HUES64 (cell line): ENCODE measurements at regions not wholly inside any gene's neighbourhood (a gene's known extent, or its start where the extent isn't known, plus 50 kb on each side); places are given as distances from the start of the nearest gene placed in this dataset.

ENCODE experiments used
- H3K27ac ChIP-seq: 2 replicates; pipeline ENCODE4 v1.7.0; 2013; ENCODE audit warnings: low read depth, low read length, inconsistent platforms
- H3K27me3 ChIP-seq: 2 replicates; pipeline ENCODE4 v1.6.1; 2013; ENCODE audit warnings: mild to moderate bottlenecking, low read length; ENCODE audit not compliant: insufficient read depth
- H3K36me3 ChIP-seq: 2 replicates; pipeline ENCODE4 v1.6.1; 2013; ENCODE audit warnings: mild to moderate bottlenecking, low read length; ENCODE audit not compliant: insufficient read depth
- H3K4me1 ChIP-seq: 2 replicates; pipeline ENCODE4 v1.6.1; 2013; ENCODE audit warnings: mild to moderate bottlenecking, low read length, moderate library complexity; ENCODE audit not compliant: insufficient read depth
- H3K4me3 ChIP-seq: 2 replicates; pipeline ENCODE4 v1.5.1; 2013; ENCODE audit warnings: mild to moderate bottlenecking, low read length, moderate library complexity
- H3K9ac ChIP-seq: 2 replicates; pipeline ENCODE4 v1.6.1; 2013; ENCODE audit warnings: mild to moderate bottlenecking, low read depth, low read length
- H3K9me3 ChIP-seq: 2 replicates; pipeline ENCODE4 v1.6.1; 2013; ENCODE audit warnings: low read depth, low read length; ENCODE audit not compliant: insufficient read depth
- WGBS: fragments of 150-250, 120-280 bp; methylation state at CpG from one replicate; pipeline ENCODE4 v1.1.7; 2013; ENCODE audit warnings: missing lambda C conversion rate; 5-methylcytosine and 5-hydroxymethylcytosine counted together

DNA sequence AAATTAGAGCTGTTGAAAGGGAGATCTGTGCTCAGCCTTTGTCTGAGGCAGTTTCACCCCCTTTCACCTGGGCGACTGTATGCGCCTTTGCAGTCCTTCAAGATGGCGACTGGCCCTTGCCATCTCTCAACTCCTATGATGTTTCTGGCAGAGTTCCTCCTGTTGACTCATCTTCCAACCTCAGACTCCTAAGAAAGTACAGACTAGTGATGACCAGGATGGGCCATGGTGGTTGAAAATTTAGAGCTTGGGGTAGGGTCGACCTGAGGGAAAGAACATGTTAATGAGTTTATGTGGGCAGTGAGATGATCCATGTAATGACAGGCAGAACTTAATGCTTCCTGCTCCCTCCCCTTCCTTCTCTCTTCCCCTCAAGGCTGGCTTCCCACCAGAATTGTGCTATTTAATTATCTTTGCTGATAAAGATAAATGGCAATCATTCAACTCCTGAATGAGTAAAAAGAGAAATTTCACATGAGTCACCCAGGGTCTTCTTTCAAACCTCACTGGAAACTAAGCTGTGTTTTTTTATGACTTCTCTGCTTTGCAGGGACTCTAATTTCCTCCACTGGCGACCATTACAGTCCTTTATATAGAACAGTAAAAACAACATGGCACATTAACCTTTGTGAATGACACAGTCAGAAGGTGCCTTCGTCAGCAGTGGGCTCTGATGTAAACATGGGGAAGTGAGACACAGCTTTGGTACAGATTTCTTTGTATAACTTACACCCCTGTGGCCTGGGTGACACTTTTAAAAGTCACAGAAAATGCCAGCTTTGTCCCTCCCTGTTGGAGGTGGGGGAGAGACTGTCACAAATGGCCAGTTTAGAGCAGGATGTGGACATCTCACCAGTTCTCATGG is 103.5 kb downstream of the SCP2D1 start:
- no peak overlapping the region for H3K27ac ChIP-seq
- no peak overlapping the region for H3K9ac ChIP-seq
- WGBS = 90% methylated on average over 6 of the region's 6 CpGs
- H3K4me3 ChIP-seq = no peak overlapping the region
- H3K27me3 ChIP-seq = no peaks in the 10 kb centered on the region
- no peaks in the 10 kb centered on the region for H3K36me3 ChIP-seq
- H3K9me3 ChIP-seq = no peaks in the 10 kb centered on the region
- no peaks in the 10 kb centered on the region for H3K4me1 ChIP-seq

GRCh38 chr20:18919996-18920395 is 106.4 kb downstream of the SCP2D1 start:
- WGBS = 90% methylated on average over 3 of the region's 3 CpGs
- H3K36me3 ChIP-seq = no peaks in the 10 kb centered on the region
- H3K9me3 ChIP-seq = no peaks in the 10 kb centered on the region
- H3K27me3 ChIP-seq = no peaks in the 10 kb centered on the region
- H3K4me3 ChIP-seq = no peak overlapping the region
- no peak overlapping the region for H3K9ac ChIP-seq
- H3K4me1 ChIP-seq = no peaks in the 10 kb centered on the region
- H3K27ac ChIP-seq = no peak overlapping the region

DNA sequence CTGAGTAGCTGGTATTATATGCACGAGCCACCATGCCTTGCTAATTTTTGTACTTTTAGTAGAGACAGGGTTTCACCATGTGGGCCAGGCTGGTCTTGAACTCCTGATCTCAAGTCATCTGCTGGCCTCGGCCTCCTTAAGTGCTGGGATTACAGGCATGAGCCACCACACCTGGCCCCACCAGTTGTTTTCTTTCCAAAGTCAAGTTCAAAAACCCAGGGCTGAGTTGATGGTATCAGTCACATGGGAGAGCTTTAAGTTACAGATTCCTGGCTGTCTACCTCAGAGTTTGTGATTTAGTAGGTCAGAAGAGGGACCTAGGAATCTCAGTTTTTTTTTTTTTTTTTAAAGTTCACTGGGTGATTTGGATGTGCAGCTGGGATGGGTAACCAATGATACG is 107.7 kb downstream of the SCP2D1 start:
- H3K36me3 ChIP-seq = no peaks in the 10 kb centered on the region
- no peaks in the 10 kb centered on the region for H3K27me3 ChIP-seq
- no peaks in the 10 kb centered on the region for H3K9me3 ChIP-seq
- WGBS = 92% methylated on average over 3 of the region's 3 CpGs
- H3K27ac ChIP-seq = no peak overlapping the region
- H3K9ac ChIP-seq = no peak overlapping the region
- H3K4me3 ChIP-seq = no peak overlapping the region
- H3K4me1 ChIP-seq = no peaks in the 10 kb centered on the region

GRCh38 chr20:18922251-18922650 is 108.7 kb downstream of the SCP2D1 start:
- H3K27me3 ChIP-seq = no peaks in the 10 kb centered on the region
- H3K4me1 ChIP-seq = no peaks in the 10 kb centered on the region
- H3K36me3 ChIP-seq = no peaks in the 10 kb centered on the region
- H3K4me3 ChIP-seq = no peak overlapping the region
- H3K27ac ChIP-seq = no peak overlapping the region
- H3K9ac ChIP-seq = no peak overlapping the region
- 91% methylated on average over 2 of the region's 3 CpGs for WGBS
- no peaks in the 10 kb centered on the region for H3K9me3 ChIP-seq

DNA sequence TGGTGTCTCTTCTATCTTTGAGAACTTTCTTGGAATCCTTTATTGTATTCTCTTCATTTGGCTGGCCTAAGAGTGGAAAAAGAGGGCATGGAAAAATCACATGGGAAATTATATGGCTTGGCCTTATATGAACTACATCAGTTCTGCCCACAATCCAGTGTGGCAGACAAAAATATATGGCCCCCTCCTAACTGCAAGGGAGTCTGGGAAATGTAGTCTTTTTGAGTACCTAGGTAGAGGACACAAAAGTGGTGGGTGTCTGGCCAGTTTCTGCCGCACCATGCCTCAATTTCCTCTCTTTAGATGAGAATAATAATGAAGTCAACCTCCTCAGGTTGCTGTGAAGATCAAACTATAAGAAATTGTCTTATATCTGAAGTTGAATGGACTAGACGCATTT is 109.3 kb downstream of the SCP2D1 start:
- Histone ChIP-seq H3K4me1 (no peaks in the 10 kb centered on the region), H3K27me3 (no peaks in the 10 kb centered on the region), H3K27ac (no peak overlapping the region), H3K9ac (no peak overlapping the region), H3K36me3 (no peaks in the 10 kb centered on the region), H3K9me3 (no peaks in the 10 kb centered on the region), H3K4me3 (no peak overlapping the region)
- WGBS = 100% methylated on average over 2 of the region's 2 CpGs

DNA sequence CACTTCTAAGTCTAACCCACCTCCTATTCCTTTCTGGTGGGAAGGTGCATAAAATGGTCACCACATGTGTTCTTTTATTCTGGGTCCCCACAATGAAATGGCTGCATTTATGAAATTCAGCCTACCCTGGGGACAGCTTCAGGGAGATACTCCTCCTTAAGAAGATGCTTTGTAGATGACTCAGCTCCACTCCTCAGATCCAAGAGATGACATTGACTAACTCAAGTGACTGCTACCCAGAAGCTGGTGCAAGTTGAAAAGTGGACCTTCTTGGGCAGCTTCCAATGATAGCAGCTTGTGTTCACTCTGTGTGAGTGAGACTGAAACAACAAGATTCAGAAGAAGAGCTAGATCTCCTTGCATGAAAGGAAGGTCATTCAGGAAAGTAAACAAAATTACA is 113.4 kb downstream of the SCP2D1 start:
- Histone ChIP-seq H3K27me3 (no peaks in the 10 kb centered on the region), H3K9me3 (no peaks in the 10 kb centered on the region), H3K36me3 (no peaks in the 10 kb centered on the region), H3K4me1 (no peaks in the 10 kb centered on the region), H3K4me3 (no peak overlapping the region), H3K27ac (no peak overlapping the region), H3K9ac (no peak overlapping the region)

GRCh38 chr20:18928626-18929025 is 115.0 kb downstream of the SCP2D1 start:
- Histone ChIP-seq H3K27ac (no peak overlapping the region), H3K27me3 (no peaks in the 10 kb centered on the region), H3K36me3 (no peaks in the 10 kb centered on the region), H3K9me3 (0 out of 2 replicates have a peak, but pooled peaks cover 5% of the 10 kb centered on the region), H3K4me3 (no peak overlapping the region), H3K4me1 (no peaks in the 10 kb centered on the region), H3K9ac (no peak overlapping the region)

- 0 out of 2 replicates have a peak, but pooled peaks cover 5% of the 10 kb centered on the region for H3K9me3 ChIP-seq
- WGBS = no CpG with 5 or more reads among the region's 1 CpG
- no peak overlapping the region for H3K4me3 ChIP-seq
- H3K4me1 ChIP-seq = no peaks in the 10 kb centered on the region
- H3K27ac ChIP-seq = no peak overlapping the region
- no peak overlapping the region for H3K9ac ChIP-seq
- no peaks in the 10 kb centered on the region for H3K36me3 ChIP-seq
- H3K27me3 ChIP-seq = no peaks in the 10 kb centered on the region
Observed at GRCh38 chr20:18929800-18930199, 116.2 kb downstream of the SCP2D1 start.

- no peaks in the 10 kb centered on the region for H3K9me3 ChIP-seq
- H3K27me3 ChIP-seq = no peaks in the 10 kb centered on the region
- no peaks in the 10 kb centered on the region for H3K36me3 ChIP-seq
- H3K4me3 ChIP-seq = no peak overlapping the region
- H3K4me1 ChIP-seq = no peaks in the 10 kb centered on the region
- WGBS = 91% methylated on average over 4 of the region's 4 CpGs
- no peak overlapping the region for H3K27ac ChIP-seq
- no peak overlapping the region for H3K9ac ChIP-seq
Observed at GRCh38 chr20:18943542-18943941, 130.0 kb downstream of the SCP2D1 start.

- no peaks in the 10 kb centered on the region for H3K27me3 ChIP-seq
- H3K4me1 ChIP-seq = peaks cover 13% of the 10 kb centered on the region
- H3K4me3 ChIP-seq = no peak overlapping the region
- WGBS = 97% methylated on average over 4 of the region's 4 CpGs
- H3K27ac ChIP-seq = no peak overlapping the region
- H3K9me3 ChIP-seq = no peaks in the 10 kb centered on the region
- H3K9ac ChIP-seq = no peak overlapping the region
- H3K36me3 ChIP-seq = no peaks in the 10 kb centered on the region
Observed at GRCh38 chr20:18956890-18957289, 143.3 kb downstream of the SCP2D1 start.

DNA sequence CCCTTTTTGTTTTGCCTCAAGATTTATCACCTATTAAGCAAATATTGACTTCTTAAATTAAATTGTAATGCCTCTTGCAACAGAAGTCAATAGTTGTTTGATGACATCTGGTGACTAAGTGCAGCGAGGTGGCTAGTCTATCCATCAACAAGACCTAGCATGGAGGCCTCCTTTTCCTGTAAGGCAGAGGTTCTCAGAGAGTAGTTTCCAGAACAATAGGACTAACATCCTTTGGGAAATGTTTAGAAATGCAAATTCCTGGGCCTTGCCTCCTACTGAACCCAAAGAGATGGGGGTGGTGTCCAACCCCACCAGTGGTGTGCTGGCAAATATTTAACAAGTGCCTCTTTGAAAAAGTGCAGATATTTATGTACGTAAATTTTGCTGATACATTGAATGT is 143.7 kb downstream of the SCP2D1 start:
- no peaks in the 10 kb centered on the region for H3K27me3 ChIP-seq
- H3K9me3 ChIP-seq = no peaks in the 10 kb centered on the region
- peaks cover 15% of the 10 kb centered on the region for H3K4me1 ChIP-seq
- WGBS = 60% methylated on average over 1 of the region's 2 CpGs
- H3K9ac ChIP-seq = no peak overlapping the region
- no peak overlapping the region for H3K27ac ChIP-seq
- no peaks in the 10 kb centered on the region for H3K36me3 ChIP-seq
- H3K4me3 ChIP-seq = no peak overlapping the region

DNA sequence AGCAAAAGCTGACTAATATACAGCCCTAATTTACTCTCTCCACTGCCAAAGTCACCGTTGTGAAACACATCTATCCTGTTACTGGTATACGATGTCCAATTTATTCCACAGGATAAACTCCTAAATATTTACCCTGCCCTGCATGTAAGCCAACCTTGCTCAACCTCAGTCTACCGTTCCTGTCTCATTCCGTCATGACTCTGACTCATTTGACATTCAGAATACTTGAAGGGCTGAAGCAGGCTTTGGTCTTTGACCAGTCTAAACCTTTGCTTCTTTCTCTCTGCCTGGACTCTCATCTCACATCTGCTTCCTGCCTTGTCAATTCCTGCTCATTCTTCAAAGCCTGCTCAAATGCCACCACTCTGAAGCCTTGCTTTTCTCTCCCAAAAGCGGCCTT is 157.5 kb downstream of the SCP2D1 start:
- Histone ChIP-seq H3K27me3 (no peaks in the 10 kb centered on the region), H3K9ac (no peak overlapping the region), H3K9me3 (no peaks in the 10 kb centered on the region), H3K27ac (no peak overlapping the region), H3K4me1 (0 out of 2 replicates have a peak, but pooled peaks cover 3% of the 10 kb centered on the region), H3K36me3 (no peaks in the 10 kb centered on the region), H3K4me3 (no peak overlapping the region)
- 93% methylated on average over 5 of the region's 5 CpGs for WGBS
